Right kidney (tissue), 1 donor: ENCODE measurements at regions not wholly inside any gene's neighbourhood (a gene's known extent, or its start where the extent isn't known, plus 50 kb on each side); places are given as distances from the start of the nearest gene placed in this dataset.
"Not testable (repeated sequence)": the region's sequence is repeated elsewhere in the genome, so short reads cannot be mapped to it uniquely, and the experiment has no call there.

Source experiments
- DNase-seq: peaks from one replicate; pipeline ENCODE4 v3.0.0-alpha.2; 2016

- no peak for DNase-seq
Observed at GRCh38 chr7:36038063-36038721, 114.9 kb upstream of the EEPD1 start.

- DNase-seq = no peak
Observed at GRCh38 chr7:36039243-36039642, 113.8 kb upstream of the EEPD1 start.

- DNase-seq = no peak
Observed at GRCh38 chr7:36039671-36040070, 113.4 kb upstream of the EEPD1 start.

- no peak for DNase-seq
Observed at GRCh38 chr7:36040679-36041078, 112.4 kb upstream of the EEPD1 start.

- DNase-seq = no peak
Observed at GRCh38 chr7:36044101-36044892, 108.8 kb upstream of the EEPD1 start.

DNA sequence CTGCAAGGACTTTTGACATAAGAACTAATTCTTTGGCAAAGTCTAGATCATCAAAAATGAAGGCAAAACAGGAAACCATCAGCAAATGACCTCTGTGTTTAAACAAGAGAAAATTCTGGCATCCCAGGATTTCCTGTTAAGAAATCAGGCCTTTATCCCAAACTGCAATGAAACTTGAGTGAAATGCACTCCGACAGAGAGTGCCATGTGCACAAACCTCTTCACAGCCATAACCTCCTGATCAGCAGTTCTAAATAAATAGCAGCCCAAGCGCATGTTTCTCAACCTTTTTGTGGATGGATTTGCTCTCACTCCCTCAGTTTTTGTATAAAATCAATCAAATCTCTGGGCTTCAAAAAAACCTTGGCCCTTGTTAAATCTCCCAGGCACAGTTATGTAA, 107.7 kb upstream of the EEPD1 start:
- no peak for DNase-seq

GRCh38 chr7:36045830-36046341, 107.2 kb upstream of the EEPD1 start:
- DNase-seq = no peak

DNA sequence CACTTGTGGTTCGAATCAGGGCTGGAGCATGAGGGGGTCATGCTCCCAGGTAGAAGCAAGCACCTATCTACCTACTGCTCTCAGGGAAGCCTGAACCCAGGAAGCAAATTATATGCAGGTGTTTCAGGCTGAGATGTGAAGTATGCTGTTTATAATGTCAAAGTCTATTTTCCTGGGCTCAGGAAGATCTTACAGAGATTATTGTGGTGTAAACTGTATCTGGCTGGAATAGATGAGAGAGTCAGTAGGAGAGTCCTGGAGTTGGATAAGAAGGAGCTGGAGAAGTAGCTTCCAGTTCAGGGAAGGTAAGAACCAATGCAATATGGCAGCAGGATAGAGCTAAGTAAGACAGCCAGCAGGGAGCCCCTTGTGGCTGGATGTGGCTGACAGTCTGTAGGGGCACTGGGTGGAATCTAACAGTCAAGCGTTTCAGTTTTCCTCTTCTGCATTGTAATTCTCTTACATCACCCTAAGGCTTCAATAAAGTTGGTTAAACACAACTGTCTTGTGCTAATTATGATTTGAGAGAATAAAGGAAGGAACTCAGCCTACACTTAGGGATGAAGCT, 105.9 kb upstream of the EEPD1 start:
- no peak for DNase-seq

- DNase-seq = no peak
Observed at GRCh38 chr7:36048141-36048901, 104.7 kb upstream of the EEPD1 start.

DNA sequence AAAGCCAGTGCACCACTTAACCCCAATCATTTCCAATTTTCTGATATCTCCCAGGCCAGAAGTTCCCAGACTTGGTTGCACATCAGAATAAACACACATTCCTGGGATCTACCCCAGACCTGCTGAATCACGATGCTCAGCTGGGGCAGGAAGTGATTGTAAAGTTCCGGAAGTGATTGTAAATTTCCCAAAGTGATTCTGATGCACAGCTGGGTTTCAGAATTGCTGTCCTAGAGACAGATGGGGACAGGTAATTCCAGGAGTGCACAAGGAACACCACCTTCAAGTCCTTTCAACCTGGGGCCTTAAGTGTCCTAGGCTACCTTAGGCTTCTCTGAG, 104.2 kb upstream of the EEPD1 start:
- DNase-seq = no peak

- no peak for DNase-seq
Observed at GRCh38 chr7:36051501-36051900, 101.6 kb upstream of the EEPD1 start.

DNA sequence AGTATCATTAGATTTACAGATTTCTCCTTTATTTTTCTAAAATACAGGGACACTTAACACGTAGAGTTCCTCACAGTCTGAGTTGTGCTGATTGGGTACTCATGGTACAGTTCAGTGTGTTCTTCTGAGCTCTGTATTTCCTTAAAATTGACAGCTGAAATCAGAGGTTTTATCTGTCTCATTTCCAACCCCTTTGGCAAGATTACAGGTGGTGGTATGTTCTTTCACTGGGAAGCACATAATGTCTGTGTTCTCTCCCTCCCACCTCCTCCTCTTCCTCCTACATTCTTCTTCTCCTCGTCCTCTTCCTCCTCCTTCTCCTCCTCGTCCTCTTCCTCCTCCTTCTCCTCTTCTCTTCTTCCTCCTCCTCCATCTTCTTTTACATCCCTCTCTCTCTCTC, 99.5 kb upstream of the EEPD1 start:
- no peak for DNase-seq

DNA sequence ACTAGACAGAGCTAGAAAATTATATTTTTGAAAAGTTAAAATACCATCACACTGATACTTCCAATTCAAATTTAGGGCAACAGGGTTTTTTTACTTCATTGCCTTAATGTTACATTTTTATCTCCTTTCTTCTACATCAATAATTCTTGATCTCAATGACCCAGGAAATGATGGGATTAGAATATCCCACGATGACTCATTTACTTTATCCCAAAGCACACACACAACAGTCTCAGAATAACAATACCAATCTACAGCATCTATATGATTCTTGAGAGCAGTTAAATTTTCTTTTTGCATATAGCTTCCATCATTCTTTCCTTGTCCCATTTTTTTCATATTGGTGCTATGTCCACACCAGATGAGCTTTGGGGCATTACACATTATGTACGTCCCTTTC, 98.4 kb upstream of the EEPD1 start:
- no peak for DNase-seq

DNA sequence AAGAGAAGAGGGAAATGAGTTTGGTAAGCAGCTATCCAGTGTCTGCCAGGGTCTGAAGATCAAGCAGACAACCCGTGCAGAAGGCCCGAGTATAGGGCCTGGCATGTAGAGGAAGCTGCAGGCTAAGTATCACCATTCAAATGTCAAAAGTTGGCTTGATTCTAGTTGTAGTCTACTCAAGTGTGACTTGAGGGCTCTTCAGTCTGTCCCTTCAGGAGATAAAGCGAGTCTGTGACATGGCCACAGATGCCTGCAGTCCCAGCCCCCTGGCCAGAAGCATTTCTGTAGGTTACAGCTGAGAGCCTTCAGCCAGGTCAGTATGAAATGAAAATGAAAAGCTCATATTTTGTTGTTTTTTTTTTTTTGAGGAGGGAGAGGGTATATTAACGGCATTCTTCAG, 97.8 kb upstream of the EEPD1 start:
- DNase-seq = no peak

DNA sequence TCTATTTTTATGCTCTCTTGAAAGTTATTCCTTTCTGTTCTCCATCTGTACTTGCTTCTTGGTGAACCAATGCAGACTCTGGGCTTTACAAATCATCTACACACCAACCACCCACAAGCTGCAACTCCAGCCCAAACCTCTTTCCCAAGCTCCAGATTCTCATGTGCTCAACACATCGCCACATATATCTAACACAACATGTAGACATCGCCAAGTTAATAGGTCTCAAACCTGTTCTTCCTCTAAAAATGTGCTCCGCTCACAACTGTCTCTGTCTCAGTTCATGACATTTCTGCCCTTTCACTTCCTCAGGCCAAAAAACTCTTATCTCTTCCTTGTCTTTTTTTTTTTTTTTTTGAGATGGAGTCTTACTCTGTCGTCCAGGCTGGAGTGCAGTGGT, 95.7 kb upstream of the EEPD1 start:
- no peak for DNase-seq

- no peak for DNase-seq
Observed at GRCh38 chr7:36058020-36058592, 94.9 kb upstream of the EEPD1 start.

DNA sequence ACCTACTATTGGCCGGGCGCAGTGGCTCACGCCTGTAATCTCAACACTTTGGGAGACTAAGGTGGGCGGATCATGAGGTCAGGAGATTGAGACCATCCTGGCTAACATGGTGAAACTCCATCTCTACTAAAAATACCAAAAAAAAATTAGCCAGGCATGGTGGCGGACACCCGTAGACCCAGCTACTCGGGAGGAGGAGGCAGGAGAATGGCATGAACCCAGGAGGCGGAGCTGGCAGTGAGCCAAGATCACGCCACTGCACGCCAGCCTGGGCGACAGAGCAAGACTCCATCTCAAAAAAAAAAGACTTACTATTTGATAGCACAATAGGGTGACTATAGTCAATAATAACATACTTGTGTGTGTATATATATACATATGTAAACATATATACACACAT, 92.7 kb upstream of the EEPD1 start:
- not testable (repeated sequence) for DNase-seq

DNA sequence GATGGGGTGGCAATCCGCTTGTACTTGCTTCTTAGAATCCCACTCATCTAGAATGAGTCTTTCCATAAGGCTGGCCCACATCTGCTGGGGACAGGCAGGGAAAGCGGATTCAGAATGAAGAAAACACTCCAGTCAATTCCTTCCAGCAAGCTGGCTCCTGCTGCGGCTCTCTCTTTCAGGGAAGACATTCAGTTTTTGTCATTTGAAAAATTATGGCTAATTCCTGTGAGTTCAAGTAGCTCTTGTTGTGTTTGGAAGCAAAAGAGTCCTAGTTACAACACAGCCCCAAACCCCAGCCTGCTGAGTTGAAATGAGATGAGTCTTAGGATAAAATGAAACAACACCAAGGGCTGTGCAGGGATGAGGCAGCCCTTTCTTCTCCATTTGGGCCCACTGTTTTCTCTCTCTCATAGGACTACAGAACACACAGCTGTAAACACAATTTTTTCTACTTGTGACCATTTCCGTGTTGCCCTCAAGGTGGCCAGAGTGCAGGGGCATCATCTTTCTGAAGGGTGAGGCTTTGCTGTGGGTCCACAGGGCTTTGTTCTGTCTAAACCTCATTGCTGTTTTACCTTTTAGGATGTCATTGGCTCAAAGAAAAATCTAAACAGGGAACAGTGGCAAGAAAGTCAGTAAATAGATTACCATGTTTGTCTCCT, 90.8 kb upstream of the EEPD1 start:
- DNase-seq = no peak

DNA sequence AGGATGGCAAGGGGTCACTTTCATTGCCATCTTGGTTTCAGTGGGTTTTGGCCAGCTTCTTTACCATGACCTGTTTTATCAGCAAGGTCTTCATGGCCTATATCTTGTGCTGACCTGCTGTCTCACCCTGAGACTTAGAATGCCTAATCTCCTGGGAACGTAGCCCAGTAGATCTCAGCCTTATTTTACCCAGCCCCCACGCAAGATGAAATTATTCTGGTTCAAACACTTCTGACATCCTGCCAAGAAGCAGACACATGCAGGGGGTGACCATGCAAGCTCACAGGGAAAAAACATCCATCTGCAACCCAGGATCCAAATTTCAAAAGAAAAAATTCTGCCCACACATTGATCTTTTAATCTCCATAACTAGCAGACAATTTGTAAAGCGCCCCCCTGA, 88.4 kb upstream of the EEPD1 start:
- no peak for DNase-seq

GRCh38 chr7:36065563-36066342, 87.3 kb upstream of the EEPD1 start:
- DNase-seq = not testable (repeated sequence)

DNA sequence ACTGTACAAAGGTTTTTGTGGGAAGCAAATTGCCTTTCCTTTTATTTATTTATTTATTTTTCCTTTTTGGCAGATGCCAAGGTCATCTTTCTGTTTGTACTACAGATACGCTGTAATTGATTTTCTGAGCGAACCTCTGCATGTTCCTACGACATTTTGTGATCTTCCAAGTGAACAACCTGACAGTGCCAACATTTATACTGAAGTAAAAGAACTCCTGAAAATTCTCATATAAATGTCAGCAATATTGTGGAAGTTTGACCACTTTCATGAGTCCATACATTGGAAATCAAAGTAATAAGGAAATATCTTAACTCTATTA, 86.8 kb upstream of the EEPD1 start:
- no peak for DNase-seq
